Occipital lobe (tissue), 1 donor: ENCODE measurements at regions not wholly inside any gene's neighbourhood (a gene's known extent, or its start where the extent isn't known, plus 50 kb on each side); places are given as distances from the start of the nearest gene placed in this dataset.
"Not testable (repeated sequence)": the region's sequence is repeated elsewhere in the genome, so short reads cannot be mapped to it uniquely, and the experiment has no call there.

Source experiments
- DNase-seq: peaks from one replicate; lab custom pipeline; 2025; lab: John Stamatoyannopoulos, UW

DNA sequence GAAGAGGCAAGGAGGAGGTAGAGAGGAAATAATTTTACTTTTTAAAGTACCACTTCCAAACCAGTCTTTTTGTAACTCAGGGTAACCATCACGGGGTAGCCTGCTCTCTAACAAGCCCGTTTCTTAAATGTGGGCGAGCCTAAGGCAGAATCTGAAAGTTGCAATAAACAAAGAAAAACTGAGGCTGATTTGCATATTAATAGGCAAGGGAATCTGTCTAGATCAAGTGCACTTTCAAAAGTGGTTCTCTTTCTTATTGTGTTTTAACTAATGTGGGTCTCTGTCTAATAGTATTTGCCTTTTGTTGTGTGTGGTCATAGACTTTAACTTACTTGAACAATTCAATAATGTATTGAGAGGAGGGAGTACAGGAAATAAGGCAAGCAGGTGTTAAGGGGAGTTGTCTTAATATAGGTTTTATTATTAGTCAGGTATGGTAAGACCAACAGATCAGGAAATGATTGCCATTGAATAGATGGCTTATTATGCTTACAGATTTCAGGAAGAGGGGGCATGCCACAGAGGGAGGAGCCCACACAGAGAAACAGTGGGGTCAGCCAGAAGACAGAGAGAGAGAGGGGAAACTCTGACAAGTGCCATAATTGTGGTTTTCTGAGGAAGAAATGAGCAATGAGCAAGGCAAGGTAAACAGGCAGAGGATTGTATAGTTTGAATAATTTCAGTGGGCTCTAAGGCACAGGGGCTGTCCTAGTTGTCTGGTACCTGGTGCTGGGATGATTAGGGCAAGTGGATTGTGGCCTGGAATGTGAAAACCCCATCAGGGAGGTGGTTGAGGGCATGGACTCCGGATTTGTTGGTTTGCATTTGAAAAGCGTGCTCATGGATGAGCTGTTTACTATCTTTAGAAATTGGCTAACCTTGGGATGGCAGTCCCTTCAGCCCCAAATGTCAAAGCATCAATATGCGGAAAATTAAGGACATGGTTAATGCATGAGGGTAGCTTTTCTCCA lies 237.2 kb downstream of the TOX3 start:
- DNase-seq, result no peak

DNA sequence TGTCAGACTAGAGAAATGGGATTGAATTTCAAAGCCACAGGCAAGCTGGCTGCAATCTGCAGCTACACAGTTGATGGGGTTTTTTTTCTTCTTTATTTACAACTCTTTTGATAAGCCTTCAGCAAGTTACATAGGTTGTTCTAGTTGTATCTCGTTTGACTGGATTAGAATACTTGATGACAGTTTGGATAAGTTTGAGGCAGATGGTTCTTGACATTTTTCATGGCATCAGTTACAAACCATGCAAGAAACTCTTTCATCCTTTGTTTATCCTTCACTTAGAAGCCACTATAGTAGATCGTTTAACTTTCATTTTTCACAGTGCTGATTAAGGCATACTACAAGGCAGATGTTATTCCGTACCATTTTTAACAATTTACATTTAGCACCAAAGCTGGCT lies 238.9 kb downstream of the TOX3 start:
- DNase-seq, result no peak

DNA sequence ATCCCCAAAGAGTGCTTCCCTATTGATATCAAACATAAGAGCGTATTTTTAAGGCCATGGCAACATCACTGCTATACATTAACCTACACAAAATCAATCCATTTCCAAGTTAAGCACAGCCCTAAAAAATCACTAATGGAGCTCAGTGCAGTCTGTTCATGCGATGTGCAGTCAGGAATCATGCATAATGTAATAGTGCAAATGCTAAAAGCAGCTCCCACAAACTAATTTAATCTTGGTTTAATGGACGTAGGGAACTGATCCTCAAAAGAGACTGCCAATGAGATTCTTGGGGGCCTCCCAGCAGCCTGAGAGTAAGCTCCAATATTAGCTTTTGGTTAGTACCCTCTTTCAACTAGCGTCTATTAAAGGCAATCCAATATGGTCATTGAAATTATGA lies 245.9 kb downstream of the TOX3 start:
- no peak for DNase-seq

DNA sequence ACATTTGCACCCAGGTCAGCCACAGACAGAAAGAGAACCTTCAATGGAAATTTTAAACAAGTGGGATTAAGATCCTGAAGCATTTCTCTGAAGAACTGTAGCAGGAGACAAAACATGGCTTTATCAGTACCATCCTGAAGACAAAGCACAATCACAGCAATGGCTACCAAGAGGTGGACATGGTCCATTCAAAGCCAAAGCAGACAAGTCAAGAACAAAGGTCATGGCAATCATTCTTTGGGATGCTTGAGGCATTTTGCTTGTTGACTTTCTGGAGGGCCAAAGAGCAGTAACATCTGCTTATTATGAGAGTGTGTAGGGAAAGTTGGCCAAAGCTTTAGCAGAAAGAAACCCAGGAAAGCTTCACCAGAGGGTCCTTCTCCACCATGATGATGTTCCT lies 248.2 kb downstream of the TOX3 start:
- DNase-seq, result no peak

DNA sequence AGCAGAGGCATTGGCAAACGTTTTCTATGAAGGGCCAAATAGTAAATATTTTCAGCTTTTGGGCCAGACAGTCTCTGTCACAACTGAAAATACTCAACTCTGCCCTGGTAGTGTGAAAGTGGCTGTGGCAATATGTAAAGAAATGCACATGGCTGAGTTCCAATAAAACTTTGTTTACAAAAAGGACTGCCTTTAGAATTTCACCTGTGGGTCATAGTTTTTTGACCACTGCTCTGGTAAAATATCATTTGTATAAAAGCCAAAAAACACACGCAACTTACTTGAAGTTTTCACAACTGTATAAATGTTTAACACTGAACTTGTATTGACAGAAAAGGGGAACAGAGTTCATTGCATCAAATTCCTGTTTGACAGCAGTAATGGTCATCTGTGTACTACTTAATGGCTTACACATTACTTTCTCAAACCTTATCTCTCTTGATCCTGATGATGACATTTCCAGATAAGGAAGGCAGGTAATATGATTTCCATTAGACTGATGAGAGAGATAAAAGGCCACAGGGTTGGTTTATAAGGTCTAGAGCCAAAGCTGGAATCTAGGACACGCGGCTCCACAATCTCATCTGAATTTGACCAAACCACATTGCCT lies 250.1 kb downstream of the TOX3 start:
- not testable (repeated sequence) for DNase-seq

DNA sequence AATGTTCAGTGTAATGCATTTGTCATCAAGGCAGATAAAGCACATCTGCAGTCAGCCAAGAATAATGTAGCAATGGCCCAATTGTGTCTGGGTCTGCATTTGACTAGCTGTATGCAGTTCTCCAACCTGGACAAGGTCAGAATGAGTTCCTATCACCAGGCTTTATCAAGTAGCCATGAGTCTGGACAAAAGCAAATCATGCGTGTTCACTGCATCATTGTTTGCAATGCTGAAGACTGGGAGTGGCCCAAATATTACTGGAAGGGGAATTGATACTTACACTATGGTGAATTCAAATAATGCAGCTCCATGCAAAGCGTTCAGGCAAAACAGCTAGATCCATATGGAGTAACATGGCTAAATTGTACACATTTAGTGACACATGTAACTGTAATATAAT lies 250.9 kb downstream of the TOX3 start:
- DNase-seq, result no peak

DNA sequence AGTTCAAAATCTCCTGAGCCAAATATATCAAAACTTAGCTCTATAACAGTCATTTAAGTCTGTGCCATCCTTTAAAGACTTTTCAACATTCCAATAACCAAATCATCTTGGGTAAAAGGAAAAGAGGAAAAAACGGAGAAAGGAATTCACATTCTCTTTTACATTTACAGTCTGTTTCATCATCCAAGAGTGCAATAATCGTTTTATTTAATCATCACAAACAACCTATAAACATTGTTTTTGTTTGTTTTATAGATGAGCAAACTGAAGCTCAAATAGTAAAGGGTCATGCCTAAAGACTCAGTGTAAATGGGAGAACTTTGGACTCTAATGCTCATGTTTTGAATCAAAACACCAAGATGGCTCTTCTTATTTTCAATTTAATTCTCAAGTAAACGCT lies 252.3 kb downstream of the TOX3 start:
- DNase-seq, result no peak

DNA sequence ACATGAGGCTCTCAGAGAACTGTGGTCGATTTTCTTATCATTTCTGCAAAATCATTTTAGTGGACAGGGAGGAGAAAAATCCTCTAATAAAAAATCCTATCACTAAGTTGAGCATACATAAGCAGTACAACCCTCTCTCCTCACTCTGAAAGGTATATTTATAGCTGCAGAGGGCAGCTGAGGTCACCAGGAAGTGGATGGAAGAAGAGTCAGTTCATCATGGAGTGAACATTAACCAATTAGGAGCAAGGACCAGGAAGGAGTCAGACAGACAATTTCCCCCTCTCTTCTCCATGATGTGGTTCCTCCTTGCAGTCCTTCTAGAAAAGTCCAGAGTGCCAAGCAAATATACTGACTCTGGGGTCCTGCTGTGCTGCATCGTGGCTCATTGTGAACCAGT lies 253.7 kb downstream of the TOX3 start:
- no peak for DNase-seq

DNA sequence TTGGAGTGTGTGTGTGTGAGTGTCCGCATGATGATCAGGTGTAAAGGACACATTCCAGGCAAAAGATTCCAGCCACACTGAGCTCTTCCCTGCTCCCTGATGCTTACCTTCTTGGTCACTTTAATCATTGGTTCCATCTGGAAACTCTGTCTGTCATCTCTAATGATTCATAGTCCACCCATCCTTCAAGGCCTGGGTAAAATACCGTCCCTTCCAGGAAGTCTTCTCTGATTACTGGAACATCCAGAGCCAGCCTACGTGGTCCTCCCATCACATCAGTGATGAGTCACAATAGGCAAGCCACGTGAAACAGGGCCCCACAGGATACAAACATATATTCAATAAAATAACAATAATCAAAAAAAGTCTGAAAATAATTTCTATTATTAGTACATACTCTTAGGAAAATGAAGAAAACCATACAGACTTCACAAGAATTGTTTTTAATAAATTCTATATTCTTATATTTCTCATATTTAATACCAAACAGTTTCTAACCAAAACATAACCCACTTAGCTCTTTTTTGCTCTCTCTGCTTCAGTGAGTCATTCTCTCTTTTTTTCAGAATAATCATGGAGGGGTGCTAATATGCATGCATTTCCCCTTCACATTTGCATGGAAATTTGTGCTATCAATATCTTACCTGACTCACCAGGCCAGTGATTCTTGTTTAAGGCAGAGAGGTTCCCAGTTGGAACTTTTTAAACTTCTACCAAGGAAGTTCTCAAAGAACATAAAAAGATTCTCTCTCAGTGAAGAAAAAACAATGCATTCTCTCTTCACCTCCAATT lies 263.2 kb downstream of the TOX3 start:
- DNase-seq, result no peak

DNA sequence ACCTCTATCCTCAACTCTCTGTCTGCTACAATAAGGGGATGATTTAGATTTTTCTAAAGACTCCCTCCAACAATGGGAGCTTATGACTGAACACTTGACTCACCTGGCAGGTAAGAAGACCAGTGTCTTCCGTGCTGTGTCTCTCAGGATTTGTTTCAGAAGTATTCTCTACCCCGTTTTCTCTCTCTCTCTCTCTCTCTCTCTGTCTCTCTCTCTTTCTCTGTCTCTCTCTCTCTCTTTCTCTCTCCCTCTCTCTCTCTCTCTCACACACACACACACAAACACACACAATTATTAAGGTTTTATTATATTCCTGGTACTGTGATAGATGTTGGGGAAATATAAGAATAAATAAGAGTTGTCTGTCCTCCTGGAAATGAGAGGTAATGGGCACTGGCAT lies 263.9 kb downstream of the TOX3 start:
- DNase-seq, result no peak

DNA sequence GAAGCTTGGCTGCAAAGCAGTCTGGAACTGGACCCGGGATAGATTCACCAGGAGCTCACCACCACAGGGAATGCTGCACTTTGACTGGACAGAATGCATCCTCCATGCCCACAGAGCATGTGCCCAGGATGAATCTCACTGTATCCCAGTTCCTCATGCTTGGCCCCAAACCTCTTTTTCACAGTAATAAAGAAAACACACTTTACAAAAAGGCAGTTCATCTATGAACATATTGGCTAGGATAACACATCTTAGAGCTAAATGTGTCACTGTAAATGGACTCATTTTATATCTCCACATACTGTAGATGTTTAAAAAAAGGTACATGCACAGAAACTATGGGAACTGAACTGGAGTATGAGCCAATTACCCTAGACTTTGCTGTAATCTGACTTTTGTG lies 266.9 kb downstream of the TOX3 start:
- DNase-seq, result no peak

DNA sequence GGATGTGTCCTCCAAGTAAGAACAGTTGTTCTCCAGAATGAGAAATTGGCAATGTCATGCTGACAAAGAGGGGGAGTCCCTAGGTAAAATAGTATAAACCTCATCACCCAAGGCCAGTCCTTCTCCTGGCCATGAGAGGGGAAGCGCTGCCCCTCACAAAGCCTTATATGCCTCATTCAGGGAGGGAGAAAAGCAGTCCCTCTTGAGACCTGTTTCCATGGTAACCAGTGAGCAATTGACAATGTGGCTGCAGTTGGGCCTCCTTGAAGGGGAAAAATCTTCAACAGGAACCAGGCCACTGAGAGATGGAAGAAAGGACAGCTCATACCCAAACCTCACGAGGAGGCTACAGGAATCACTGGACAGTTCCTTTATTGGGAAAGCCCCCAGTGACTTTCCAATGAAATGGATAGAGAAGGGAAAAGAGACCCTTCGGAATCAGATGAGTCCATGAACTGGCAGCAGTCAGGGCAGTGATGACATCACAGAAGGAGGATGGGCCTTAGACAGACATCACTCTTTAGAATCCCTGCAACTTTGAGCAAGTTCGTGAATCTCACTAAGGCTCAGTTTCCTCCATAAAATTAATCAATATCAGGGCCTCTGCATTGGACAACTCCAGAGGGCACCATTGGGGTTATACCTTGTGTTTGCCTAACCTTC lies 275.7 kb downstream of the TOX3 start:
- no peak for DNase-seq

DNA sequence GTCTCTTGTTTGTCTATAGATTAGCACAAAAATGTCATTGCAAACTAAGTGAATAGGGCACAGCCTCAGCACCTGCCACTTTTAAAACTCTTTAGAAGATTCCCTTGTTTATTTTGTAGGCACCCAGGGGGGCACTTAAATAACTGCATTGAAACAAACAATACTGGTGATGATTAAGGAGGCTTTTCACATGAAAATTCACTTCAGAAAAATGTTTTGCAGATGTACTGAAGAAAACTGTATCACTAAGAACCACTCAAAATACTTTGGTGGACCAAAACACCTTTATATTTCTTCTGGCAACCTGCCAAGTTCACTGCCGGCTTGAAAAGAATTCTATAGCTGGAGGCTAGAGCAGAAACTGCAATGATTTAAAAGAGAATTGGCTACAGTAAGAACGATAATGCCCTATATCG lies 281.5 kb downstream of the TOX3 start:
- no peak for DNase-seq

DNA sequence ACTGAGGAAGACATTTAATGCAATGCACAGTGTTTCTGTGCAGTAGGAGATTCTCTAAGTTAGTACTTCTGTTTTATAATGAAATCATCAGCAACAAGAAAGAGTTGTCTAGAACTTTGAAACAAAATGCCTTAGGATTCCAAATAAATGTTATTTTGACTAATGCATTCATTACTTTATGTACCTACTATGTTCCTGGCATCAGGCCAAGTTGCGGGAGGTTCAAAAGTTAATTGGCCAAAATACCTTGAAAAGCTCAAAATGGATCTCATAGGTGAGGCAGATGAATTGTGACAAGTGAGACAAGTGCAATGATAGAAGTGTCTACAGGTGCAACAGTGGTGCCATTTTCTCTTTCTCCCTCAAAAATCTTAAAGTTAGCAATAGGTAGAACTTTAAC lies 289.4 kb downstream of the TOX3 start:
- DNase-seq, result no peak

DNA sequence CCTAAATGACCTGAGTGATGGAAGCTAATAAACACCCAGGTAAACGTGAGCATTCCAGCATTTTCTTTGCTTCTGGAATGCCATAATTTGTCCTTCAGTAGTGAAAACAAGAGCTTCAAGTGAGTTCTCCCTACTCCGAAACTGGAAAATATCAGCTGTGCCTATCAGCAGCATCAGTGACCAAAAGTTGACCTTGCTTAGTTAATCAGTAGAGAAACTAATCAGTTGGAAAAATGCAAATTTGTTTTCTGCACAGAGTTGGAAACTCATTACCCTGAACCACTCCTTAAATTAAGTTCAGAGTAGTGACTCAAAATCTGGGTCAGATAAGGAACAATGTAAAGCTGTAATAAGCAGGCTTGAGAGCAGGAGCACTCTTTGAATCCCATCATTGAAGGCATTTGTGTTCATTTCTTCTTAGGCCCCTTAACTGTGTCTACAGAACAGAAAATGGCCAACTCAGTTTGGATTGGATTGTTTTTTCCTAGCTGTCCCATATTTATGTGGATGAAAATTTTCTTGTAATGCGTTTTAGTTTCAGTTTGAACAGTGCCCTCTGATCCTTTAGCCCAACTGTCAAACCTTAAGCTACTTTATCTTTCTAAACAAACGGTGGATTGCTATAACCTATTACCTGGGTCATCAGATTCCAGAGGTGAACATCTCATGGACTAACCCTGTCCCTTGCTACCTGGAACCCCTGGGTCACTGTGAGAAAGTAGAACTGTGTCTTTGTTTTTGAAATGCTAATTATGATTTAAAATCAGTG lies 290.4 kb downstream of the TOX3 start:
- no peak for DNase-seq

DNA sequence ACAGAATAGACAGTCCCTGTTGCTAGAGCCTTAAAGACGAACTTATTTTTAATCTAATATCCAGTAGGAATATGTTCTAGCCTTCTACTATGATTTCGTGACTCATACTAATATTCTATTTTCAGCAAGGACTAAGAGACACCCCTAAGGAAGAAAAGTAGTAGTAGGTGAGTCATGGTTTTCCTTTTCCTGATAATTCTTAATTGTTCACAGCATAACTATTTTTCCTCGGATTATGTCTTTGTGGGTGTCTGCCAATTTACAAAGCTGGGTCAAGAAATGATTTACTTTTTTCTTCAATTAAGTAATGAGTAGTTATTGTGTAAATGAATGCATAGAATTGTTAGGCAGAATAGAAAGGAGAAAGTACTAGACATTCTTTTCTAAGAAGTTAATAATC lies 292.2 kb downstream of the TOX3 start:
- no peak for DNase-seq

DNA sequence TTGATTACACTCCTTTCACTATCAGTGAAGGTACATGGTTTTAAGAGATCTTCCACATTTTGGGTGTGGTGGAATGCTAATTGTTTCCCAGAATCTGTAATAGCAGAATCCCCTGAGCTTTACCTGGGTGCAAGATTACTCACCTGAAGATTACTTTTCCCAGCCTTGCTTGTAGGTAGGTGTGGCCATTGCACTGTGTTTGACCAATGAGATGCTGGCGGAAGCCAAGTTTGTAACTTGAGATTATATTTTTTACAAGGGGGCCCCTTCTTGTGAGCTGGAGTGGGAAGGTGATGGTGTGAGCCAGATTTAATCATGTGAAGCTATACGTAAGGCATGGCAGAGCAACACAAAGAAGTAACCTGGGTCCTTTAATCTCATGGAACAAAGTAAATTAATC lies 294.3 kb downstream of the TOX3 start:
- no peak for DNase-seq

DNA sequence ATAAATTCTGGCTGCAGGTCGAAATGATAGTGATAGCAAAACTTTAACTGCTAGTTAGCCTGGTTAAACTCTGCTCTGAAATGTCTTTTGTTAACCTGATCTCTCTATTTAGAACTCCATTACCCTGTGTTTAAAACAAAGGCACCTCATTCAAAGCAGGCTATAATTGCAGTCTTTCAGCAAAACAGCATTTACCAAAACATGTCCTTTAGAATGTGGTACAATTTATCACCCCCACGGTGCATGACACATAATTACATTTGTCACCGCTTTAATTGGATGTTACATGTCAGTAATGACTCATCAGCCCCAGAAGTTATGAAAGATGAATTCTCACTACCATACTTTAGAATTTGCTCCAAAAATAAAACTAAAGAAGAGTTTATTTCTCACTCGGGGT lies 295.4 kb downstream of the TOX3 start:
- DNase-seq, result no peak

DNA sequence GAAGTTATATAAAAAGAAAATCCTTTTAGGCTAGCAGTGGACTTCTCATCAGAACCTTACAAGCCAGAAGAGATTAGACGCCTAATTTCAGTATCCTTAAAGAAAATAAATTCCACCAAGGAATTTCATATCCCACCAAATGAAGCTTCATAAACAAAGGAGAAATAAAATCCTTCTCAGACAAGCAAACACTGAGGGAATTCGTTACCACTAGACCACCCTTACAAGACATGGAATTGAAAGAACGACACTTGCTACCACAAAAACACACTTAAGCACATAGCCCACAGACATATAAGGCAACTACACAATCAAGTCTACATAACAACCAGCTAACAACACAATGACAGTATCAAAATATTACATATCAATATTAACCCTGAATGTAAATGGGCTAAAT lies 299.2 kb downstream of the TOX3 start:
- no peak for DNase-seq

DNA sequence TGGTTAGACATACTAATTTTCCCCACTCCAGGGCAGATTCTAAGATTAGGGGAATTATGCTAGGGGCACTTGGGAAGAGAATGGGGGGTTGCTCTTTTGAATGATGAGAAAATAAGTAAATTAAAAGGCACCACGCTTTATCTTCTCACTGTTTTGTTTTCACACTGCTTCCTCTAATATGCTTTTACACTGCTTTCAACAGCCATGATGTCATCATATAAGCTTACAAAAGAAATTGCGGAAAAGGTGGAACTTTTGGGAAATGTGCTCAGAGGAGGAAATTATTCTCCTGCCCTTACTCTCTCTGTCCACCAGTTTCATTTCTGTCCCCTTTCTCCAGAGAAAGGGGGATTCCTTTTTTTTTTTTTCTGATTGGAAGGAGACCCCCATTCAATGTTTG lies 308.2 kb downstream of the TOX3 start:
- no peak for DNase-seq

DNA sequence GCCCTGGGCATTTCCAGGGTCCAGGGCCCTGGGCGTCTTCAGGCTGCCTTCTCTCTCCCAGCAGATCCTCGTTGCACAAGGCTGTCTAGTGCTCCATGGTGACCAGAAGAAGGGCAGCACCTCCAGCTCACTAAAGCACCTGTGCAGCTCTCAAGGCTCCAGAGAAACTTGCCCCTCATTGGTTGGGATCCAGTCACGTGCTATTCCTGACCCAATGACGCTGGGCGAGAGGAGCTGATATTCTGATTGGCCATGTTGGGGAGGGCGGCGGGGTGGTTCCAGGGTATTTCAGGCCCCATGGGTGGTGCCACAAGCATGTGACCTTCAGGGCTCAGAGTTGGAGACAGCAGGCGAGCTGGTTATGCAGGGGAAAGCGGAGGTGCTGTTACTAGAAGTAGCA lies 309.1 kb downstream of the TOX3 start:
- DNase-seq, result no peak
